Inflammatory macrophage treated with lipopolysaccharide for 4 hours (primary cell): ENCODE measurements at regions not wholly inside any gene's neighbourhood (a gene's known extent, or its start where the extent isn't known, plus 50 kb on each side); places are given as distances from the start of the nearest gene placed in this dataset.
"Not testable (repeated sequence)": the region's sequence is repeated elsewhere in the genome, so short reads cannot be mapped to it uniquely, and the experiment has no call there.

ENCODE experiments used
- DNase-seq: peaks from one replicate; pipeline ENCODE4 v3.0.0-alpha.2; 2020

DNA sequence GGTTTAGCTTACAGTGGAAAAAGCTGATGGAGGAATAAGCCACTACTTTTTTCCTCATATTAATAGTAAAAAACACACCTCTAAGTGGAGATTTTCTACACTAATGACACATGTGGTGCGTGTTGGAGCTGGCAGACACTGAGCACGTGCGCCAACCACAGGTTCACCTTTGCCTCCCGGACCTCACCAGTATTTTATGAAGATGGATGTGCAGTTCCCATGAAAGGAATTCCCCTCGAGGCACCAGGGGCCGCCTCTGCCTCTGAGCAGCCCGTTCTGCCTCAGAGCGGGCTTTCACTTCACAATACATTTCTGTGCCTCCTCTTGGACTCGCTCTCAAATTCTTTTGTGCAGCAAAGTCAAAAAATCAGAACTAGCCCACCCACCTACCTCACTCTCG, 477.5 kb upstream of the ADARB2 start:
- no peak for DNase-seq

DNA sequence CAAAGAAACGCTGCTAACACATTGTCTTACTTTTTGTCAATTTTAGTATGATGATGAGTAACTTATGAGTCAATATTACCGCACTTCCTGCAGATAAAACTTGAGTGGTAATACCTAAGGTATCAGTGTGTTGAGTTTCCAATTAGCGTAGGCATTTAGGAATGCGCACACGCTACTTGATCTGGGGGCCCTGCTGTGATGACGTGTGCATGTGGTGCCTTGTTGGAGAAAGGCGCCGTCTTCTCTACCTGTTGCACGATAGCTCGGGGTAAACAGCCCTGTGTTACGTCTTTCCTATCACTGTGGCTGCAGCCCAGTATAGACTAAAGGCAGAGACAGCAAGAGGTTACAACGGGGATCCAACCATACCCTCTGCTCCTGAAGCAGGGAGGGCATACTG, 476.8 kb upstream of the ADARB2 start:
- DNase-seq, result no peak

DNA sequence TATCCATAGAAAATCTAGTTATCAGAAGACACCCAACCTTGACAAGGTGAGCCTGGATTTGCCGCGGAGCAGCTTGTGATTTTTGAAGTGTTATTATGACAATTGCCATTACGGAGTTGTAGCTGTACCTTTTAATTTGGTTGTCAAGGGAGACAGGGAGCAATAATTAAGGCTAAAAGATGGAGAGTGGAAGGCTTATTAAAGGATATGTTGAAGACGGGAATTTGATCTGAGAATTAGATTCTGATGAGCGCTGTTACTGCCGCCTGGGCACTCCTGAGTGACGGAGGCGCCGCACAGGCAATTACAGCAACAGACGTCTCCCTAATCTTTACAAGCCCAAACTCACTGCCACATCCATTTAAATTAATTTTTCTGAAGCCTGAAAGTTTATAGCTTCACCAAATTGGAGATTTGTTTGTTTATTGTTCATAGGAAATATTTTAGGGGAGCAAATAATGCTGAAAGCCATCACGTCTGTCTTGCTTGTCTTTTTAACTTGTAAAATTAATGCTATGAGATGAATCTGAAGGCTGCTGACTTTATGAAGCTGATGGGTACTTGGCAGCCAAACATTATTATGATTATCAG, 475.0 kb upstream of the ADARB2 start:
- DNase-seq, result no peak

DNA sequence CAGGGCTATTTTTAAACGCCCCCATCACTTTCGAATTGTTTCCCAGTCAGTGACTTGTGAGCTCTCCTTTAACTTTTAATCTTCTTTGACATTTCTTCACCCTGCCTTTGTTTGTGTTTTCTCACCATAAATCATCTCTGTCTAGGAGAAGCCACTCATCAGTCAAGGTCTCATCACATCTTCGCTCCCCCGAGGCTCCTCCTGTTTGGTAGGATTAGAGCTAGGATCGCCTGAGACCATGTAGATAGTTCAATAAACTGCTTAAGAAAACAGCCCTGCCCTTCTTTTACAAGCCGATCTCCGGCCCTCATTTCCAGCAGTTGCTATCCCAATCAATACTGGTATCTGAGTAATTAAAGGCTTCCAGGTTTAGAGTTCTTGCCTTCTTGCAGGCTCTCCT, 472.8 kb upstream of the ADARB2 start:
- DNase-seq, result no peak

DNA sequence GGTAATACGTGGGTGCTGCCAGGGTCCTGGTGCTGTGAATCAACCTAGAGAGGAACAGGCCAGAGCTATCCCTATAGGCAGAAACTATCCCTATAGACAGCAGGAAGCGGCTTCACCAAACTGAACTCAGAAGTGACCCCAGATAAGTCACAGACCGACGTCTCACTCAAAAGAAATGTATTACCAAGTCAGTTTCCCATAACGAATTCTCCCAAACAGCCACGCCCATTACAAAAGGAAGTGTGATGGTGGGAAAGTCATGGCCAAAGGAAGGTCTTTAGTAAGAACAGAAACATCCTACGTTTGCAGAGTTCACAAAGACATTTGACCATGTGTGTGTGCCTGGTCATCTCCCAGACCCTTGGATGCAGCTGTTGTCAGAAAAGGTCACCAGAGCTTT, 470.8 kb upstream of the ADARB2 start:
- DNase-seq, result no peak

DNA sequence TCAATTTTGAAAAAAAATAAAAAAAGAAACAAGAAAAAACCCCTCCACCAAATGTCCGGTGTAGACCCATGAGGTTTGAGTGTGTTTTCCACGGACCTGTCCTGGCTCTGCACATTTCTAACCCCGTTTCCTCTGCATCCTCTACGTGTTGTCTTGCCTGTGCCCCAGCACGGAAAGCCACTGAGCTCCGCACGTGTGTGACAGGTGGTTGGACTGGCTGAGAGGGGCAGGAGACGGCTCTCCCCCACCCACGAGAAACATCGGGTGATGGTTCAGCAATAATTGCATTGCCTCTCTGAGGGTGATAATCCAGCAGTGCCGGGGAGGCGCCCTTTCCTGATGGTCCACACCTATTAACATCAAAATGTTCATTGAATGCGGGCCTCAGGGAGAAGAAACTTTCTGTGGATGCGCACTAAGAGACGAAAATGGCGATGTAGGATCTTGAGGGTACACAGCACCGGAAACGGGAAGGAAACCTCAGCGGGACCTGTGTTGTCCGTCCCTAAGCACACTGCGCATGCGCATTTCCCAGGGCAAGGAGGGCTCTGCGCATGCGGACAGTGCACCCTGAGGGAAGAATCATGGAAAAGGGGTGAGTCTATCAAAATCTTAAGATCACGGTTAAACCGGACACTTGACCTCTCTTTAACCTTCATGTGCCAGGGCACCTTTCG, 470.1 kb upstream of the ADARB2 start:
- DNase-seq, result no peak

DNA sequence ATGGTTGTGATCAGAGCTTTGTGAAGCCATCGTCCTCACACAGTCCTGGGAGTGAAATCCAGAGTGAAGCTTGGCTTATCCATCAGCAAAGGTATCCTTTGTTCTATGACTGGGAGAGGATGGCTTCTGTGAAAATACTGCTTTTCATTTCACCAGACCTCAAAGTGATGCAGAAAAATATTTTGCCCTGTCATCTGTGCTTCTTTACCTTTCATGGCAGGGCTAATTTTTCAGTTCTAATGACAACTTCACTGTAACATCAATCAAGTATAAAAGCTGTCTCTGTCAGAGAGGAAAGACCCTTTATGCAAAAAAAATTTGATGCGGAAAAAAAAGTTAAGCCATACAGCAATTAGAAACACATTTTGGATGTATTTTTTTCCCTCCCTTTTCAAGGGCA, 468.1 kb upstream of the ADARB2 start:
- no peak for DNase-seq

DNA sequence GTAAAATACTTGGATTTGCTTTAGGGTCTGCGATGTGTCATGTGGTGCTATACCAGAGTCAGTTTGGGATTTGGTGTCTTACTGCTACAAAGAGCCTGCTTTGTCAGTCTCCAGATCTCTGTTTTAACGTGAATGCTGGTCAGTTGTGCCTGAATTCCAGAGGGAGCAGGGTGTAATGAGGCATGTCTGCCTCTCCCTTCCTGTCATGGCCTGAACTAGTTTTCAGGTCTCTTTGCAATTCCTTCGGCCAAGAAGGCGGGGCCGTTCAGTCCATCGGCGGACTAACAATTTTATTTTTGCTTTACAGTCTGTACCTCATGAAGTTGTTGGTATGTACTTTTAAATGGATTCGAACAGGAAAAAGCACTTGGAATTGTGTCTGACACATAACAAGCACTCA, 465.1 kb upstream of the ADARB2 start:
- no peak for DNase-seq

DNA sequence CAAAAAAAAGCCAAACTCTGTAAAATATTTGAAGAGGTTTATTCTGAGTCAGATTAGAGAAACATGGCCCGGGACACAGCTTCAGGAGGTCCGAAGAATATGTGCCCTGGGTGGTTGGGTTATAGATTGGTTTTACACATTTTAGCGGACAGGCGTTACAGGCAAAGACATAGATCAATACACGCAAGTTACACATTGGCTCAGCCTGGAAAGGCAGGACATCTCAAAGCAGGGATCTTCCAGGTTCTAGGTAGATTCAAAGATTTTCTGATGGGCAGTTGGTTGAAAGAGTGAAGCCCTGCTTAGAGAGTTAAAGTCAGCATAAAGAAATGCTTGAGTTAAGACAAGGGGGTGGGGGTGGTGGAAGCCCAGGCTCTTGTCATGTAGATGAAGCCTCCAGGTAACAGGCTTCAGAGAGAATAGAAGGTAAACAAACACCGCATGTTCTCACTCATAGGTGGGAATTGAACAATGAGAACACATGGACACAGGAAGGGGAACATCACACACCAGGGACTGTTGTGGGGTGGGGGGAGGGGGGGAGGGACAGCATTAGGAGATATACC, 464.3 kb upstream of the ADARB2 start:
- no peak for DNase-seq

DNA sequence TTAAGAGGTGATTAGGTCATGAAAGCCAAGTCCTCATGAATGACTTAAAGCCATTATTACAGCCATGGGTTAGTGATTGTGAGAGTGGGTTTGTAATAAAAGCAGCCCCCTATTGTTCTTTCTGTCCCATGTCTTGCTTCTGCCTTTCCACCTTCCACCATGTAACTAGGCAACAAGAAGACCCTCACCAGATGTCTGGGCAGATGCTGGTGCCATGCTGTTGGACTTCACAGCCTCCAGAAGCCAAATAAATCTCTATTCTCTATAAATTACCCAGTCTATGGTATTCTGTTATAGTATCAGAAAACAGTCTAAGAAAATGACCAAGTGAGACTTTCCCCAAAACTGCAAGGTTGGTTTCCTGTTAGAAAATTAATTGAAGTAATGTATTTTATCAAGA, 460.3 kb upstream of the ADARB2 start:
- no peak for DNase-seq

DNA sequence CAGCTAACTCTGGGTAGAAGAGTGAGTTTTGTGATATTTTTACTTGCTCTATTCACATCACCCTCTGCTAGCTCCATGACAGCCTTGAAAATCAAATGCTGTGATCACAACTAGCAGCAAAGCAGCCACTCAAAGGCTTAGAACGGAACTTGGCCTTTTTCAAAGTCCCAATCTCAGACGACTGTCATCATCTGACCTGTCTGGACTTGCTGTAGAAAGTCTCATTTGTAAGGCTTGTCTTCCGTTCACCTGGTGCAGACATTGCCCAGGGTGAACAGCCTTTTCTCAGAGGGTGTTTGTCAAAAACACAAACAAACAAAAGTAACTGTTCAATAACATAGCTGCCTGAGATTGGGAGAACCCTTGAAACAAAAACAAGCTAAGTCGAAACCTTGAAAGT, 458.9 kb upstream of the ADARB2 start:
- no peak for DNase-seq

DNA sequence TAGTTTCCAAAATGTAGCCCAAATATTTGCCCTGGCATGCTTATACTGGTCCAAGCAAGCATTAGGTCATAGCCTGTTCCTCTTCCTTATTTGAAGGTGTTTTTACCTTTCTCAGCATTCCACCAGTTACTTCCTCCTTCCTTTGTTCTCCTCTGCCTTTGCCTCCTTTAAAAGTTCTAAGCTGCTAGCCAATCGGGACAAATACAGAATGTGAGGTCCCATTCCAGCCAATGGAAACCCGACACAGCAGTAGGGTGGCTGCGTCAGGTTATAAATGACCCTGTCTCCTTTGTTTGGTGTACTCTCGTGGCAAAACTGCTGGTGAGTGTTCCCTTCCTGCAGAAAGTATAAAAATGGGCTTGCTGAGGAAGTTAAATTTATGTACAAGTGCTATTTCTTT, 452.0 kb upstream of the ADARB2 start:
- not testable (repeated sequence) for DNase-seq

DNA sequence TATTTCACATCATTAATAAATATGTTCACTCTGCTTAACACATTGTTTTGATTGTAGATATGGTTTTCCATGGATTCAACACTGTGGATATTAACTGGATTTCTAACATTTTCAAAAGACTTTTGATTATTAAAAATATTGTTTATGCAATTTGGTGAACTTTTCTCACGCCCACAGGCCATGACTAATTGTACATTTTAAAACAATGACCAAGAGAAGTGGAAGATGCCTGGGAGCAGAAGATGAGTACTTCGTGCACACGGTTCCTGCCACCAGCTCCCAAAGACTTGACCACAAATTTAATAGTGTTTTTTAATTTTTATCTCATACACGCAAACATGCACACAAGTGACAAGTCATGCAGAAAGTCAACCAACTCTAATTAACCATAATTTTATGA, 451.0 kb upstream of the ADARB2 start:
- DNase-seq, result no peak

DNA sequence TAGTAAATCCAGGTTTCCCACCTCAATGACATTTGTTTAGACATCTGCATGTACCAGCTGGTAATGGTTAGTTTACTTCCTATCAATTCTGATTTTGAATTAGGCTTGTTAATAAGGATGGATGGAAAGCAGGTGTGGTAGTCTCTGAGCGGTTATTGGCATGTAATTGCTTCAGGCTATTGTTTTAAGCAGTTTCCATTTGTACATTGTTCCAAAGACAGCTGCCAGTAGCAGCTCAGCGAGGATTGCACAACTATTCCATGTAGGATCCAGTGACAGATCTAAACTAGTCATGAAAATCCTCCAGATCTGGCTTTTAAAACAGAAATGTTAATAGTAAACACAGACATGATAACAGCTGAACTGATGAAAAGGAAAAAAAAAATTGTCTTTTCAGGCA, 436.0 kb upstream of the ADARB2 start:
- DNase-seq, result no peak

DNA sequence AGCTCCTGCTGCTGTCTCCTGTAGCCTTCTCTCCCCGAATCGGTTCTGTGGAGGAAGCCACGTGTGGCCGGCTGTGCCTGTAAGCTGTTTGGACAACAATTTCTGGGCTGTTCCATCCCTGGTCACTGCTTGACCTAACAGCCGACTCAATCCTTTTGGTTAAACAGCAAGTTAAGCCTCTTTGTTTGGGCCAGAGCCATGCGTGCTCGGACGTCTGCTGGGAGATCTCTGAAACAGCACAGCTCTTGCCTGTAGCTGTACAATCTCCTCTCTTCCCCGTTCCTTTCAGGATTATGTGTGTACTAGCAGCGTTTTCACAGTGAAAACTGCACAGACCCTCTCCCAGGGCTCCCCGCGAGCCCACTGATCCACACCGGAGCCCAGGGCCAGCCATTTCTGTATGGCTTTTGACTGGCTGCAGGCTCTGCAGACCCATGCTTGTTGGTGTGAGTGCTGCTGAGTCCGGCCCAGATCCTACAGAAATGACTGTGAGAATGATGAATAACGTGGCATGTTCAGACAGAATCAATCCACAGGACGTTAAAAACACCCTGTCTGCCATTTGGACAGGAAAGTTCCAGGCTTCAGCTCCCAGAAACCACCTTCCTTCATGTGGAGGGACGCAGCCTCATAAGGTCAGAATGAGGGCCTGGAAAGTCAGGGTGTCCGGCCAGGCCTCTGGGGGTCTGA, 428.6 kb upstream of the ADARB2 start:
- DNase-seq, result no peak

DNA sequence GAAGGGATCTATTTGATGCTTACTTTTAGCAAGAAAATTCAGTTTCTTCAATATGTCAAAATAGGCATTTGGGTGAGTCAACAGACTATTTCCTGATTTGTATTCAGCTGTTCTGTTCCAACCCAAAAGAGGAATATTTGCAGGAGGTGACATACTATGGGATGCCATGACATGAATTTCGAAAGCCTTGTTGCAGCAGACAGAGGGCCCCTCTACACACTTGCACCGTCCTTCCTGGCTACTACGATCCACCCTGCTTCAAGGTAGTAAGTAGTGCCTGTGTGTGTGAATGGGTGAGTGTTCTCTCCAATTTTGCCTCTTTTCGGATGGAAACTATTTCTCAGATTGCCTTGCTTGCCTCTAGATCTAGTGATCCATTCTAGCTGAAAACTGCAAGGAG, 413.0 kb upstream of the ADARB2 start:
- DNase-seq, result no peak

DNA sequence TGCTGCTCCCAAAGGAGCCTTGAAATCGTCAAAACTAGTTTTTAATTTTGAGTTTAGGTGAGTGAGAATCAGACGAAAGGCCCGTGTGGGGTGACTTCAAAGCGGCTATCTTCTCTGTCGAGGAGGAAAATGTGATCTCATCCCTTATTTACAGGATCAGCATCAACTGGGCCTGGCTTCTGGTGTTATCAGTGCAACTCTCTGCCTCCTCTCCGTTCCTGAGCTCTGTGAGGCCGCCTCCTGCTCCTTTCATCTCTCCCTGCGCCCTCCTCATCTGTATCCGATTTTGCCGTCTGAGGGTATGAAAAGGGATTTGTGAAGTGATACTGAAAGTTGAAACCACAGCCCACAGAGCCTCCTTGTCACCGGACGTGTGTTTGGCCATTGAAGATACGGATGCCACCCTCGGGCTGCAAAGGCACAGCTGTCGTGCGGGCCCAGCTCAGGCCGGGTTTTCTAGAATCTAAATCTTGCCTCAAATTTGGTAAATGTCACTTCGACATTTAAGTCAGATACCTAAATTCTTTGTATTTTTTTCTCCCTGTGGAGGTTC, 408.7 kb upstream of the ADARB2 start:
- DNase-seq, result no peak

DNA sequence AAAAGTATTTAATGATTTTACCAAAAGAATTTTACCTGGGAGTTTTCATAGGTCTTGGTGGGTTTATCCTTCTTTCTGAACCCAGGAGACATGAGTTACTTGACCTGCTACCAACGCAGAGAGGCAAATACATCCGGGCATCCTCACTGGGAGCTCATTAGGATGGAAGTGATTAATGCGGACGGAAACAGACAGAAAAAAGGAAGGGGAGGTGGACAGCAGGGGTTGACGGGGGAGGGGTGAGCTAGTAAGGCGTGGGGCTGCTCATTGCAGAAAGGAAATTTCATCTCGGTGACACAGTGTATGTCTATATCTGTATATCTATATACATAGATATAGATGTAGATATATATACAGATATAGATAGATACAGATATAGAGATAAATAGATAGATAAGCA, 408.2 kb upstream of the ADARB2 start:
- no peak for DNase-seq

DNA sequence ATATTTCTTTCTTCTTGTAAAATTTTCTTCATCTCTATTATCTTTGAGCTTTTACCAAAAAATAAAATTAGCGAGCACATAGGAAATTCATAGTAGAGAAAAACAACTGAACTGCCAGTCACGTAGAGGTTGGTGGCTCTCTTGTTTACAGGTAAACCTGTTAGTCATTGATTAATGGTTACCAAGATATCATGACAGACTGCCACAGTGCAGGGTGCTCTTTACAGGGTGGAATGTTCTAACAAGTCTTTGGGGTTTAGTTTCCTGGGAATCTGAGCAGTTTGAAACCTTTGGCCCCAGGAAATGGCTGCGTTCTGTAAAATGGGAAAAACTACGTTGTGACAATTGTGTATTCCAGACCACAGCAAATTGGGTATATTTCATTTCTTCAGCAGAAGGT, 407.3 kb upstream of the ADARB2 start:
- DNase-seq, result no peak

DNA sequence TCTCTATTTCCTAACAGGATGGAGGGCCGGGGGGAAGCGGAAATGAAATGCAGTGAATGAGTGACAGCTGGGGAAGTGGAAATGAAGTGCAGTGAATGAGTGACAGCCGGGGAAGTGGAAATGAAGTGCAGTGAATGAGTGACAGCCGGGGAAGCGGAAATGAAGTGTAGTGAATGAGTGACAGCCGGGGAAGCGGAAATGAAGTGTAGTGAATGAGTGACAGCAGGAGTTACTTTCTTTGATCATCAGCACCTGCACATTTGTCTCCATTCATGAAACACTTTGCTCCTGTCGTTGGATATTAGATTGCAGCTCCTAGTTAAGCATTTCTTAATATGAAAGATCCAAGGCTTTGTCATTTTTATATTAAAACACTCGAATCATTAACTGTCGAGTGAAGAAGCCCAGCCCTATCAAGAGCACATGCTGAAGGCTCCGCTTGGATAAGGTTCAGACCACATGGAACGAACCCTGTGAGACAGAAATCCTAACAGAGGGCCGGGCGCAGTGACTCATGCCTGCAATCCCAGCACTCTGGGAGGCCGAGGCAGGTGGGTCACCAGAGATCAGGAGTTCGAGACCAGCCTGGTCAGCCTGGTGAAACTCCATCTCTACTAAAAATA, 406.0 kb upstream of the ADARB2 start:
- no peak for DNase-seq

DNA sequence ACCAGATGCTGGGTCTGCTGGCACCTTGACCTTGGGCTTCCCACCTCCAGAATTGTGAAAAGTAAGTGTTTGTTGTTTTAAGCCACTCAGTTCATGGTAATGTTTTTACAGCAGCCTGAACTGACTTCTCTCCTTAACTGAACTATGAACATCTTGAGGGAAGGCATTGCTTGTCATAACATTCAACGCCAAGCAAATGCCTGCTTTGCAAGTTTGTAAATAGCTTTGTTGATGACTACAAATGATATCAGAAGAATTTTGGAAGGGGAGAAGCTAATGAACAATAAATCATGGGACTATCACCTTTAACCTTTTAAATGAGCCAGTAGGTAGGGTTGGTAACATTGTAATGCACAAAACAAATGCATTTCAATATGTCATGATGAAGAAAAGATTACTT, 402.4 kb upstream of the ADARB2 start:
- no peak for DNase-seq

DNA sequence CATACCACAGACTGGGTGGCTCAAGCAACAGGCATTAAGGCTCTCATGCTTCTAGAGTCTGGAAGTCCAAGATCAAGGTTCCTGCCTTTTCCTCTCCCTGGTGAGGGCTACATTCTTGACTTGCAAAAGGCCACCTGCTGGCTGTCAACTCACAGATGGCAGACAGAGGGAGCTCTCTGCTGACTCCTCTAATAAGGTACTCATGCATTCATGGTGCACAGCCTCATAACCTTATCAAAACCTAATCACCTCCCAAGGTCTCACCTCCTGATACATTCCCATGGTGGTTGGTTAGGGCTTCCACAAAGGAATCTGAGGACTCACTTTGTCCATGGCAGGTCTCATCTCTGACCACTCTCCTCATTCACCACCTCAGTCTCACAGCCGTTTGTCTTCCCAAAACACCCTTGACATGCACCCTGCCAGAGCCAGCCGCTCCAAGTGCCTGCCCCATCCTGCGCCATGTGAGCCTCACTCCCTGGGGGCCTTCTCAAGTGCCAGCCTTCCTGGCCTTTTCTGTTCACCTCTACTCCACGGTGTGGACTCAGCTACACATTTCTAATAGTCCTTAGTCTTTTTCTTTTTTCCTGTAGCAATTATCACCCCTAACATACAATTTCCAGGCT, 400.3 kb upstream of the ADARB2 start:
- no peak for DNase-seq

DNA sequence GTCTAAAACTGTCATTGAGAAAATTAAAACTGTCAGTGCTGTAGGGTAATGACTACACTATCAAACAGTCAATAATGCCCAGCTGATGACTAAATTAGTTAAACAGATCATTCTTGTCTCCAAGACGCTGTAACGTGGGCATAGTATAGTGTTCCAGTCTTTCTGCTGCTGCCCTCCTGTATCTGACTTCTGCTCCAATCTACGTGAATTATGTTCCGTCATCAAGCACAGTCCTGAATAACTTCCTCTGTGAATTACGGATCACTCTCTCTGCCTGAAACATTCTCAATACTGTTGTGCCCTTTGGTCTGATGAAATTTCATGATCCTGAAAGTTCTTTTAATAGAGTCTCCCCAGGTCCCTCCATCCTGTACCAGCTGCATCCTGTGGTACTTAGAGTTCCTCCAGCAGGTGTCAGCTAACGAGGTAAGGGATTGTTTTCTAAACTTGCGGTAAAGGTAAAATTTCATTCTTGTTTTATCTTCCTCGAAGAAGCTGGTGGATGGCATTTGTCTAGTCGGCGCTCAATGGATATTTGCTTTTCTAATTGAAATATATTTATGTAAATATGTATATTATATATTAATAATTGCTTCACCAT, 393.5 kb upstream of the ADARB2 start:
- DNase-seq, result no peak
